Fibroblast of the aortic adventitia (primary cell): ENCODE measurements at regions not wholly inside any gene's neighbourhood (a gene's known extent, or its start where the extent isn't known, plus 50 kb on each side); places are given as distances from the start of the nearest gene placed in this dataset.

Source experiments
- DNase-seq: peaks from one replicate; pipeline ENCODE4 v3.0.0-alpha.2; 2010; ENCODE audit warnings: low read depth
- H3K4me3 ChIP-seq: 2 replicates; pipeline ENCODE4 v1.5.1; 2011; ENCODE audit warnings: low read depth, mild to moderate bottlenecking, control low read depth, low read length, moderate library complexity
- CTCF ChIP-seq: IDR thresholded peaks from 2 replicates; pipeline ENCODE4 v1.5.1; 2011; ENCODE audit warnings: mild to moderate bottlenecking, low read length, control low read depth, inconsistent platforms; ENCODE audit not compliant: insufficient read depth

- no peak overlapping the region for H3K4me3 ChIP-seq
- no peak for DNase-seq
- TF ChIP-seq CTCF, result no peak
Observed at GRCh38 chr6:159461266-159461665, 231.8 kb downstream of the SOD2 start.

- TF ChIP-seq CTCF, result no peak
- no peak for DNase-seq
- H3K4me3 ChIP-seq, result no peak overlapping the region
Observed at GRCh38 chr6:159460476-159460875, 232.6 kb downstream of the SOD2 start.

- H3K4me3 ChIP-seq, result no peak overlapping the region
- TF ChIP-seq CTCF, result no peak
- no peak for DNase-seq
Observed at GRCh38 chr6:159456349-159456748, 236.7 kb downstream of the SOD2 start.

- no peak for TF ChIP-seq CTCF
- DNase-seq, result no peak
- no peak overlapping the region for H3K4me3 ChIP-seq
Observed at GRCh38 chr6:159455700-159456274, 237.3 kb downstream of the SOD2 start.

GRCh38 chr6:159450815-159451465 is 242.1 kb downstream of the SOD2 start:
- no peak overlapping the region for H3K4me3 ChIP-seq
- TF ChIP-seq CTCF, result no peak
- DNase-seq, result peak; percentile 7

- no peak for TF ChIP-seq CTCF
- no peak for DNase-seq
- H3K4me3 ChIP-seq, result no peak overlapping the region
Observed at GRCh38 chr6:159446340-159446739, 246.7 kb downstream of the SOD2 start.

- H3K4me3 ChIP-seq, result no peak overlapping the region
- no peak for DNase-seq
- no peak for TF ChIP-seq CTCF
Observed at GRCh38 chr6:159445351-159445750, 247.7 kb downstream of the SOD2 start.
